ENCODE measurements at regions not wholly inside any gene's neighbourhood (a gene's known extent, or its start where the extent isn't known, plus 50 kb on each side); places are given as distances from the start of the nearest gene placed in this dataset.
A peak's percentile ranks its signal among the peaks of the same experiment; 100 is the strongest.

- POLR2A ChIA-PET: no interaction called here
- DNase-seq (no peak), ATAC-seq (no peak)
- H3K4me1 Mint-ChIP-seq: peaks cover 17 to 41% (median 22%) of the 10 kb centered on the region in 4 donors
- H3K27ac Mint-ChIP-seq: peak overlapping the region in 2 of 10 donors; percentile 7 to 27
- H3K27me3 Mint-ChIP-seq: no peaks in the 10 kb centered on the region
- H3K36me3 Mint-ChIP-seq: peaks cover 0 to 4% (median 0%) of the 10 kb centered on the region in 3 donors
- peaks cover 0 to 17% (median 0%) of the 10 kb centered on the region in 9 donors for H3K9me3 Mint-ChIP-seq
- no peak overlapping the region for H3K4me3 Mint-ChIP-seq
These were observed 482.5 kb upstream of the TBL1XR1 start for GRCh38 chr3:177679568-177680471.

GRCh38 chr3:177680472-177680821, 483.2 kb upstream of the TBL1XR1 start:
- Mint-ChIP-seq H3K36me3 (peaks cover 0 to 4% (median 0%) of the 10 kb centered on the region in 3 donors), H3K4me1 (peaks cover 17 to 41% (median 22%) of the 10 kb centered on the region in 4 donors)

GRCh38 chr3:177681156-177681555, 483.9 kb upstream of the TBL1XR1 start:
- no peak overlapping the region for H3K27ac Mint-ChIP-seq
- H3K4me1 Mint-ChIP-seq: peaks cover 17 to 41% (median 21%) of the 10 kb centered on the region in 4 donors
- DNase-seq: no peak
- POLR2A ChIA-PET: no interaction called here
- no peak for ATAC-seq
- no peak overlapping the region for H3K4me3 Mint-ChIP-seq
- H3K9me3 Mint-ChIP-seq: peaks cover 0 to 17% (median 0%) of the 10 kb centered on the region in 9 donors
- H3K36me3 Mint-ChIP-seq: peaks cover 0 to 4% (median 0%) of the 10 kb centered on the region in 3 donors
- H3K27me3 Mint-ChIP-seq: no peaks in the 10 kb centered on the region

More at GRCh38 chr3:177680472-177680821, 483.2 kb upstream of the TBL1XR1 start:
- Mint-ChIP-seq H3K4me3 (no peak overlapping the region), H3K27me3 (no peaks in the 10 kb centered on the region), H3K27ac (no peak overlapping the region), H3K9me3 (peaks cover 0 to 17% (median 0%) of the 10 kb centered on the region in 9 donors)
- POLR2A ChIA-PET: no interaction called here
- DNase-seq (no peak), ATAC-seq (no peak)

GRCh38 chr3:177681852-177682251, 484.6 kb upstream of the TBL1XR1 start:
- H3K9me3 Mint-ChIP-seq: peaks cover 0 to 17% (median 0%) of the 10 kb centered on the region in 9 donors
- no peaks in the 10 kb centered on the region for H3K27me3 Mint-ChIP-seq
- peaks cover 0 to 4% (median 0%) of the 10 kb centered on the region in 3 donors for H3K36me3 Mint-ChIP-seq
- ATAC-seq (no peak), DNase-seq (no peak)
- POLR2A ChIA-PET: no interaction called here
- H3K27ac Mint-ChIP-seq: peak overlapping the region in 2 of 10 donors; percentile 28 to 39
- peak overlapping the region in 2 of 10 donors; percentile 3 to 15 for H3K4me3 Mint-ChIP-seq
- peaks cover 17 to 41% (median 20%) of the 10 kb centered on the region in 4 donors for H3K4me1 Mint-ChIP-seq

GRCh38 chr3:177683586-177683985, 486.3 kb upstream of the TBL1XR1 start:
- peaks cover 0 to 4% (median 0%) of the 10 kb centered on the region in 3 donors for H3K36me3 Mint-ChIP-seq
- H3K27me3 Mint-ChIP-seq: no peaks in the 10 kb centered on the region
- peak overlapping the region in 1 of 10 donors; percentile 52 for H3K4me3 Mint-ChIP-seq
- H3K9me3 Mint-ChIP-seq: peaks cover 0 to 17% (median 0%) of the 10 kb centered on the region in 9 donors
- ATAC-seq: peak in 1 of 2 donors; percentile 23
- no peak overlapping the region for H3K27ac Mint-ChIP-seq
- POLR2A ChIA-PET: no interaction called here
- H3K4me1 Mint-ChIP-seq: peaks cover 17 to 41% (median 20%) of the 10 kb centered on the region in 4 donors
- DNase-seq: peak in 1 of 10 donors; percentile 11

DNA sequence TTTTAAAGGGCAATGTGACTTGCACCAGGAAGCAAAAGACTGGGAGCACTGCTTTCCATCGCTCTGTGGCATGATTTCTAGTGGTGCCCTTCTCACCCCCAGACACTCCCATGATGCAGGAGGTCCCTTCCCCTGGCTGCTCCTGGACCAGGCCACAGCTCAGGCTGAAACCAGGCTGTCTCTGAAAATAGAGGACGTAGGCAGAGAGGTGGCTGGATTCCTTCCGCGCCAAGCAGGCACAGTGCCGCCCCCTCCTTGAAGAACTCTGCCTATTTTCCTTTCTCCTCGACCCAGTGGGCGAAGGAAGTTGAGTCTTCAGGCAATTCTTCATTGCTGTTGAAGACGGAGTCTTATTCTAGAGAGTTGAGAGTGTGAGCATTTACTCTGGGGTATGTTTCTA, 489.4 kb upstream of the TBL1XR1 start:
- Mint-ChIP-seq H3K9me3 (peaks cover 0 to 14% (median 0%) of the 10 kb centered on the region in 9 donors), H3K27me3 (no peaks in the 10 kb centered on the region), H3K4me3 (no peak overlapping the region), H3K27ac (no peak overlapping the region), H3K36me3 (no peaks in the 10 kb centered on the region), H3K4me1 (peaks cover 8 to 20% (median 14%) of the 10 kb centered on the region in 4 donors)
- DNase-seq (no peak), ATAC-seq (no peak)
- POLR2A ChIA-PET: no interaction called here

DNA sequence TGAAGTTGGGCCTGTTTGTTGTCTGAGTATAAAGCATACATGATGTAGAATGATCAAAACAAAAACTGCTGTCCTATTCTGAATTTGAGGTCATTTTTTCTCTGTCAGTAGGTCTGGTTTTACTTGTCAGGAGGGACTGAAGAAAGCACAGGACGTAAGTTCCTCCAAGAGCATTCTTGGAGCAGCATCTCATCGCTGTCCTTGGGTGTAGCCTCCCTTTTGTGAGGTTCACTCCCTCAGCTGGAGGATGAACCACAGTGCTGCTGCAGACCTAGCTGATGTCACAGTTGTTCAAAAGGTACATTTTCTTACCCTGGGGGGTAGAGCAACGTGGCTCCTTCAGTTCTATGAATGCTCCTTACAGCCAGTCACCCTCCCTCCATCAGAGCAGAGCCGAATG, 490.0 kb upstream of the TBL1XR1 start:
- no peak for ATAC-seq
- Mint-ChIP-seq H3K9me3 (peaks cover 0 to 8% (median 0%) of the 10 kb centered on the region in 9 donors), H3K27me3 (no peaks in the 10 kb centered on the region), H3K36me3 (no peaks in the 10 kb centered on the region), H3K4me3 (no peak overlapping the region), H3K27ac (no peak overlapping the region), H3K4me1 (peaks cover 5 to 14% (median 8%) of the 10 kb centered on the region in 4 donors)
- no peak for DNase-seq
- POLR2A ChIA-PET: no interaction called here

DNA sequence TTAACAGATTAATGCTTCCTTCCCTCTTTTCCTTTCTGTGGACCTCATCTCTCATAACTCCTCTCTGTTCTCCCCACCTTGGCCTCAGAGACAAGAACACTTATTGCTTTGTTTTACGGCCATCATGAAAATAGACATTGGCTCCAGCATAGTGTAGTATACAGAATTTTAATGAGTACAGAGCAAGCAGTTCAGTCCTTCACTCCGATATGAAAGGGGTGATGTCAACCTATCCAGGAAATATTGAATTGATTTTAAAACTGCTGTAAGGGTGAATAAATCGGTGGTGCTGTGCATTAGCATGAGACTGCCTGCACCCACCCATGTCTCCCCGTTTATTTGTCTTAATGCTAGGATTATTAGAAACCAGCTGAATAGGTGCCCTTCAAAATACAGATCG, 490.9 kb upstream of the TBL1XR1 start:
- DNase-seq (no peak), ATAC-seq (no peak)
- no peak overlapping the region for H3K27ac Mint-ChIP-seq
- H3K27me3 Mint-ChIP-seq: no peaks in the 10 kb centered on the region
- POLR2A ChIA-PET: no interaction called here
- H3K4me3 Mint-ChIP-seq: no peak overlapping the region
- H3K4me1 Mint-ChIP-seq: peaks cover 2 to 6% (median 4%) of the 10 kb centered on the region in 4 donors
- no peaks in the 10 kb centered on the region for H3K36me3 Mint-ChIP-seq
- peaks cover 0 to 1% (median 0%) of the 10 kb centered on the region in 9 donors for H3K9me3 Mint-ChIP-seq

- H3K27ac Mint-ChIP-seq: no peak overlapping the region
- POLR2A ChIA-PET: interaction anchor here (0.6 kb wide), 1 partner anchor 493 kb away, joined by 3 read pairs; no protein-coding TSS in a partner anchor
- H3K36me3 Mint-ChIP-seq: no peaks in the 10 kb centered on the region
- H3K4me3 Mint-ChIP-seq: no peak overlapping the region
- H3K4me1 Mint-ChIP-seq: peaks cover 0 to 7% (median 3%) of the 10 kb centered on the region in 4 donors
- ATAC-seq: no peak
- H3K27me3 Mint-ChIP-seq: no peaks in the 10 kb centered on the region
- H3K9me3 Mint-ChIP-seq: peaks cover 0 to 1% (median 0%) of the 10 kb centered on the region in 9 donors
- DNase-seq: no peak
These were observed 491.8 kb upstream of the TBL1XR1 start for GRCh38 chr3:177689077-177689476.

- peaks cover 0 to 1% (median 0%) of the 10 kb centered on the region in 9 donors for H3K9me3 Mint-ChIP-seq
- ATAC-seq (no peak), DNase-seq (no peak)
- no peaks in the 10 kb centered on the region for H3K27me3 Mint-ChIP-seq
- H3K27ac Mint-ChIP-seq: no peak overlapping the region
- H3K4me3 Mint-ChIP-seq: no peak overlapping the region
- POLR2A ChIA-PET: no interaction called here
- H3K36me3 Mint-ChIP-seq: no peaks in the 10 kb centered on the region
- H3K4me1 Mint-ChIP-seq: peaks cover 3 to 13% (median 9%) of the 10 kb centered on the region in 4 donors
These were observed 492.6 kb upstream of the TBL1XR1 start for GRCh38 chr3:177689869-177690268.

DNA sequence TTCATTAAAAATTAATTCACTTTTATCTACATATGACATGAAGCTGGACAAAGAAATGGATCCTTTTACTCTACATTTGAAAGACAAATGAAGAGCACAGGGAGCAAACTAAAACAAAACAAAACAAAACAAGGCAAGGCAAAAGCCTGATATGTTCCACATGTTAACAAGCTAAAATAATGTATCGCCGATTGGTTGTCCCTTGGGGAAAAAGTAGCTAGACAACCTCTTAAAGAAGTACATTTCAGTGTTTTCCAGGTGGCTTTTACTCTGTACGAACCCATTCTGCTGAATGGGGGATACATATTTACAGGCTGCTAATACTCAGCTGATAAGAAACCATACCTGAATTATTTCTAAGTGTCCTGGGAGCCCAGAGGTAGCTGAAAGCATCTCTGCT, 493.0 kb upstream of the TBL1XR1 start:
- H3K9me3 Mint-ChIP-seq: peaks cover 0 to 1% (median 0%) of the 10 kb centered on the region in 9 donors
- POLR2A ChIA-PET: interaction anchor here (0.6 kb wide), 1 partner anchor 334 kb away, joined by 3 read pairs; no protein-coding TSS in a partner anchor
- H3K36me3 Mint-ChIP-seq: no peaks in the 10 kb centered on the region
- ATAC-seq (no peak), DNase-seq (no peak)
- H3K4me3 Mint-ChIP-seq: no peak overlapping the region
- H3K4me1 Mint-ChIP-seq: peaks cover 3 to 13% (median 9%) of the 10 kb centered on the region in 4 donors
- H3K27ac Mint-ChIP-seq: no peak overlapping the region
- no peaks in the 10 kb centered on the region for H3K27me3 Mint-ChIP-seq

DNA sequence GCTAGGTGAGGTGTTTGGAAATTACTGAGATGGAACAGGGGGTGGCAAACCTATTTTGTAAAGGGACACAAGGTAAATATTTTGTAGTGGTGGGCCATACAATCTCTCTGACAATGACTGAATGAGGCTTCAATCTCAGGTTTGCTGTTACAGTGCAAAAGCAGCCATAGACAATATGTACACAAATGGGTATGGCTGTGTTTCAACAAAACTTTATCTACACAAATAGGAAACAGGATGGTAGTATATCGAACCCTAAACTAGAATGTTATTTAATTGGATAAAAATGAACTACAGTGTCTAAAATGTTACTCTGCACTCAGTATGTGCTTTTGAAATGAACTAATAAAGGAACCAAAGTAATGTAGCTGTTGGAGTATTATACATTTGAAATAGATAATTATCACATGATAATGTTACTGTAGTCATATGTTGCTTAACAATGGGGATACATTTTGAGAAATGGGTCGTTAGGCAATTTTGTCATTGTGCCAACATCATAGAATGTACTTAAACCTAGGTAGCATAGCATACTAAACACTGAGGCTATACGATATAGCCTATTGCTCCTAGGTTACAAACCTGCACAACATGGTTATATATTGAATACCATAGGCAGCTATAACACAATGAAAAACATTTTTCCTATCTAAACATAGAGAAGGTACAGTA, 495.2 kb upstream of the TBL1XR1 start:
- Mint-ChIP-seq H3K36me3 (no peaks in the 10 kb centered on the region), H3K4me3 (no peak overlapping the region), H3K27ac (no peak overlapping the region), H3K9me3 (peaks cover 0 to 3% (median 0%) of the 10 kb centered on the region in 9 donors), H3K27me3 (no peaks in the 10 kb centered on the region), H3K4me1 (peaks cover 3 to 13% (median 9%) of the 10 kb centered on the region in 4 donors)
- DNase-seq (no peak), ATAC-seq (no peak)
- POLR2A ChIA-PET: no interaction called here
